Muscle of back (tissue), 3 donors: ENCODE measurements at regions not wholly inside any gene's neighbourhood (a gene's known extent, or its start where the extent isn't known, plus 50 kb on each side); places are given as distances from the start of the nearest gene placed in this dataset.
A peak's percentile ranks its signal among the peaks of the same experiment; 100 is the strongest.

ENCODE experiments used
- DNase-seq, 3 donors: peaks; one replicate each; pipeline versions ENCODE4 v3.0.0 to v3.0.0-alpha.2; 2013

- no peak for DNase-seq
Measured at GRCh38 chr7:46881507-46882127, 700.3 kb downstream of the TNS3 start.

GRCh38 chr7:46880508-46881196 is 701.3 kb downstream of the TNS3 start:
- DNase-seq, result no peak

- no peak for DNase-seq
Measured at GRCh38 chr7:46879783-46880182, 702.1 kb downstream of the TNS3 start.

GRCh38 chr7:46871516-46871915 is 710.4 kb downstream of the TNS3 start:
- DNase-seq, result no peak

- no peak for DNase-seq
Measured at GRCh38 chr7:46864716-46865115, 717.2 kb downstream of the TNS3 start.

- peak; percentile 31 to 66 (median 55) for DNase-seq
Measured at GRCh38 chr7:46859963-46860475, 721.9 kb downstream of the TNS3 start.

GRCh38 chr7:46855851-46856250 is 726.1 kb downstream of the TNS3 start:
- DNase-seq, result no peak

GRCh38 chr7:46854958-46855473 is 726.9 kb downstream of the TNS3 start:
- DNase-seq, result peak in 1 of 3 donors; percentile 60

GRCh38 chr7:46853451-46853850 is 728.5 kb downstream of the TNS3 start:
- peak; percentile 17 to 47 (median 33) for DNase-seq

GRCh38 chr7:46852795-46853194 is 729.1 kb downstream of the TNS3 start:
- DNase-seq, result no peak

GRCh38 chr7:46850563-46851330 is 731.2 kb downstream of the TNS3 start:
- peak in 1 of 3 donors; percentile 73 for DNase-seq

GRCh38 chr7:46848944-46849343 is 733.0 kb downstream of the TNS3 start:
- peak; percentile 12 to 41 (median 22) for DNase-seq

GRCh38 chr7:46848311-46848710 is 733.6 kb downstream of the TNS3 start:
- DNase-seq, result no peak

- peak in 1 of 3 donors; percentile 37 for DNase-seq
Measured at GRCh38 chr7:46847126-46847525, 734.8 kb downstream of the TNS3 start.

- peak in 1 of 3 donors; percentile 19 for DNase-seq
Measured at GRCh38 chr7:46844486-46844885, 737.4 kb downstream of the TNS3 start.

- DNase-seq, result no peak
Measured at GRCh38 chr7:46841248-46841647, 740.7 kb downstream of the TNS3 start.

GRCh38 chr7:46839651-46840050 is 742.3 kb downstream of the TNS3 start:
- peak in 1 of 3 donors; percentile 31 for DNase-seq

- DNase-seq, result no peak
Measured at GRCh38 chr7:46838463-46838862, 743.4 kb downstream of the TNS3 start.

GRCh38 chr7:46835556-46835955 is 746.4 kb downstream of the TNS3 start:
- DNase-seq, result no peak

- no peak for DNase-seq
Measured at GRCh38 chr7:46834921-46835320, 747.0 kb downstream of the TNS3 start.

- DNase-seq, result no peak
Measured at GRCh38 chr7:46833197-46833596, 748.7 kb downstream of the TNS3 start.

GRCh38 chr7:46832136-46832535 is 749.8 kb downstream of the TNS3 start:
- DNase-seq, result no peak
